SK-N-SH (cell line): ENCODE measurements at regions not wholly inside any gene's neighbourhood (a gene's known extent, or its start where the extent isn't known, plus 50 kb on each side); places are given as distances from the start of the nearest gene placed in this dataset.

Experiments used
- CTCF ChIA-PET: fragments of 300-600, 350-600 bp; formaldehyde crosslinking; extraction: SDS; loops from one replicate; lab custom pipeline; 2021; lab: Yijun Ruan, JAX
- POLR2A ChIA-PET: fragments of 350-600 bp; sonication (Branson Sonifier 250); formaldehyde crosslinking; extraction: SDS; loops from one replicate; lab custom pipeline; 2020; ENCODE audit warnings: antibody characterized with exemption, inconsistent platforms; lab: Yijun Ruan, JAX
- DNase-seq: peaks from one replicate; pipeline ENCODE4 v3.0.0; 2012
- H2AFZ ChIP-seq: fragments of 200-600 bp; sonication (generic); 2 replicates; pipeline ENCODE4 v1.8.1; 2016; ENCODE audit warnings: antibody characterized with exemption, mild to moderate bottlenecking, low read depth
- H3F3A ChIP-seq: fragments of 200-600 bp; sonication (generic); replicated peaks from 2 replicates; pipeline ENCODE3; 2016; ENCODE audit warnings: antibody characterized with exemption, mild to moderate bottlenecking; ENCODE audit not compliant: insufficient read depth
- H3K27ac ChIP-seq, 2 experiments: fragments of 200-500 bp in 1 of 2; fragments of 200-600 bp in 1 of 2; sonication (Bioruptor generic) in 1 of 2; sonication (generic), shearing (Covaris generic) in 1 of 2; 2 replicates each; pipeline versions ENCODE4 v1.5.1 to v1.6.1; 2014 to 2016; ENCODE audit warnings: low read depth in 2 of 2, inconsistent platforms in 1 of 2, low read length in 1 of 2, mild to moderate bottlenecking in 1 of 2, mixed read lengths in 1 of 2
- H3K27me3 ChIP-seq: fragments of 200-600 bp; sonication (generic), shearing (Covaris generic); 2 replicates; pipeline ENCODE4 v1.6.1; 2016; ENCODE audit warnings: mixed run types; ENCODE audit not compliant: insufficient read depth
- H3K36me3 ChIP-seq, 2 experiments: fragments of 200-500 bp in 1 of 2; fragments of 200-600 bp in 1 of 2; sonication (Bioruptor generic) in 1 of 2; sonication (generic) in 1 of 2; replicated peaks in 1 of 2; 2 replicates each; pipeline versions ENCODE3 to v1.5.1; 2014 to 2016; ENCODE audit warnings: low read length in 1 of 2, mild to moderate bottlenecking in 1 of 2; ENCODE audit not compliant: insufficient read depth in 2 of 2, control insufficient read depth in 1 of 2
- H3K4me1 ChIP-seq, 2 experiments: fragments of 200-500 bp in 1 of 2; fragments of 200-600 bp in 1 of 2; sonication (Bioruptor generic) in 1 of 2; sonication (generic), shearing (Covaris generic) in 1 of 2; 2 replicates each; pipeline versions ENCODE4 v1.5.1 to v1.6.1; 2014 to 2016; ENCODE audit warnings: low read depth in 1 of 2, low read length in 1 of 2, mixed run types in 1 of 2; ENCODE audit not compliant: insufficient read depth in 2 of 2, control insufficient read depth in 1 of 2
- H3K4me2 ChIP-seq: fragments of 200-600 bp; sonication (generic), shearing (Covaris generic); 2 replicates; pipeline ENCODE4 v1.6.1; 2017; ENCODE audit warnings: mixed run types
- H3K4me3 ChIP-seq, 2 experiments: fragments of 200-500 bp in 1 of 2; fragments of 200-600 bp in 1 of 2; sonication (Bioruptor generic) in 1 of 2; sonication (generic), shearing (Covaris generic) in 1 of 2; 2 replicates each; pipeline versions ENCODE4 v1.5.1 to v1.8.1; 2014 to 2016; ENCODE audit warnings: low read depth in 2 of 2, inconsistent platforms in 1 of 2, low read length in 1 of 2, mild to moderate bottlenecking in 1 of 2, mixed read lengths in 1 of 2, moderate library complexity in 1 of 2
- H3K79me2 ChIP-seq: fragments of 200-600 bp; sonication (generic); 2 replicates; pipeline ENCODE4 v1.8.1; 2017; ENCODE audit warnings: mild to moderate bottlenecking; ENCODE audit not compliant: insufficient read depth
- H3K9ac ChIP-seq: fragments of 200-600 bp; sonication (generic); 2 replicates; pipeline ENCODE4 v1.6.1; 2017; ENCODE audit warnings: mixed run types
- H3K9me2 ChIP-seq: fragments of 200-600 bp; sonication (generic); 2 replicates; pipeline ENCODE4 v1.6.1; 2017; ENCODE audit warnings: mixed run types
- H3K9me3 ChIP-seq: fragments of 200-600 bp; sonication (generic); 2 replicates; pipeline ENCODE4 v1.6.1; 2017; ENCODE audit warnings: mixed run types, mild to moderate bottlenecking, moderate library complexity
- H4K20me1 ChIP-seq: fragments of 200-600 bp; sonication (generic); 2 replicates; pipeline ENCODE4 v1.6.1; 2017; ENCODE audit warnings: mild to moderate bottlenecking, mixed run types; ENCODE audit not compliant: insufficient read depth
- CHD2 ChIP-seq: fragments of 150-350 bp; IDR thresholded peaks from 2 replicates; pipeline ENCODE4 v1.6.1; 2018; ENCODE audit warnings: low read length; ENCODE audit not compliant: partially characterized antibody
- CTCF ChIP-seq: fragments of 200-600 bp; sonication (generic); IDR thresholded peaks from 2 replicates; pipeline ENCODE4 v1.6.1; 2017; ENCODE audit warnings: antibody characterized with exemption, mild to moderate bottlenecking, moderate library complexity
- EZH2phosphoT487 ChIP-seq: fragments of 200-600 bp; sonication (generic); IDR thresholded peaks from 2 replicates; pipeline ENCODE4 v1.6.1; 2017; ENCODE audit warnings: low read depth, mixed run types, mild to moderate bottlenecking, antibody characterized with exemption, moderate library complexity, borderline replicate concordance
- FOXJ3 ChIP-seq: sonication (generic); formaldehyde crosslinking; IDR thresholded peaks from 2 replicates; pipeline ENCODE4 v1.5.1; 2020; ENCODE audit warnings: mild to moderate bottlenecking, missing genetic modification reagents
- GABPA ChIP-seq: IDR thresholded peaks from 2 replicates; pipeline ENCODE4 v1.4.0; 2012; ENCODE audit warnings: low read depth, mild to moderate bottlenecking
- JUND ChIP-seq: IDR thresholded peaks from 2 replicates; pipeline ENCODE4 v1.4.0; 2012
- MEF2A ChIP-seq: IDR thresholded peaks from 2 replicates; pipeline ENCODE4 v1.4.0; 2012; ENCODE audit warnings: low read depth, borderline replicate concordance
- POLR2AphosphoS5 ChIP-seq: IDR thresholded peaks from 2 replicates; pipeline ENCODE4 v1.6.1; 2012; ENCODE audit warnings: low read depth, low read length
- RCOR1 ChIP-seq: fragments of 150-350 bp; IDR thresholded peaks from 2 replicates; pipeline ENCODE4 v1.6.1; 2017; ENCODE audit warnings: antibody characterized with exemption, low read length
- RFX5 ChIP-seq: IDR thresholded peaks from 2 replicates; pipeline ENCODE4 v1.6.1; 2012; ENCODE audit warnings: mild to moderate bottlenecking, improper control_type of control experiment, low read length
- SMC3 ChIP-seq: IDR thresholded peaks from 2 replicates; pipeline ENCODE4 v1.6.1; 2012; ENCODE audit warnings: low read depth, low read length, improper control_type of control experiment
- TAF1 ChIP-seq: IDR thresholded peaks from 2 replicates; pipeline ENCODE4 v1.6.1; 2012; ENCODE audit warnings: low read depth, mild to moderate bottlenecking, low read length, moderate library complexity, borderline replicate concordance
- TCF12 ChIP-seq: IDR thresholded peaks from 2 replicates; pipeline ENCODE4 v1.4.0; 2012
- TEAD4 ChIP-seq: IDR thresholded peaks from 2 replicates; pipeline ENCODE4 v1.4.0; 2012; ENCODE audit warnings: mild to moderate bottlenecking, borderline replicate concordance; ENCODE audit not compliant: insufficient read depth
- YY1 ChIP-seq: IDR thresholded peaks from 2 replicates; pipeline ENCODE4 v1.4.0; 2012; ENCODE audit warnings: low read depth, mild to moderate bottlenecking
- WGBS: methylation state at CpG from one replicate; pipeline ENCODE4 v1.1.6; 2017; ENCODE audit warnings: low lambda C conversion rate; 5-methylcytosine and 5-hydroxymethylcytosine counted together
- TF ChIP-seq, protein P1 (sequence below): IDR thresholded peaks from 2 replicates; pipeline ENCODE4 v1.4.0; 2012; ENCODE audit warnings: low read depth, borderline replicate concordance
- TF ChIP-seq, protein P2 (sequence below): IDR thresholded peaks from 2 replicates; pipeline ENCODE4 v1.4.0; 2012; ENCODE audit warnings: low read depth
- TF ChIP-seq, protein P3 (sequence below): fragments of 150-350 bp; IDR thresholded peaks from 2 replicates; pipeline ENCODE4 v1.6.1; 2016; ENCODE audit warnings: mild to moderate bottlenecking, low read depth, low read length
- TF ChIP-seq, protein P4 (sequence below): IDR thresholded peaks from 2 replicates; pipeline ENCODE4; 2012
- TF ChIP-seq, protein P5 (sequence below): IDR thresholded peaks from 2 replicates; pipeline ENCODE4 v1.6.1; 2012; ENCODE audit warnings: mild to moderate bottlenecking, low read depth, low read length, moderate library complexity

DNA sequence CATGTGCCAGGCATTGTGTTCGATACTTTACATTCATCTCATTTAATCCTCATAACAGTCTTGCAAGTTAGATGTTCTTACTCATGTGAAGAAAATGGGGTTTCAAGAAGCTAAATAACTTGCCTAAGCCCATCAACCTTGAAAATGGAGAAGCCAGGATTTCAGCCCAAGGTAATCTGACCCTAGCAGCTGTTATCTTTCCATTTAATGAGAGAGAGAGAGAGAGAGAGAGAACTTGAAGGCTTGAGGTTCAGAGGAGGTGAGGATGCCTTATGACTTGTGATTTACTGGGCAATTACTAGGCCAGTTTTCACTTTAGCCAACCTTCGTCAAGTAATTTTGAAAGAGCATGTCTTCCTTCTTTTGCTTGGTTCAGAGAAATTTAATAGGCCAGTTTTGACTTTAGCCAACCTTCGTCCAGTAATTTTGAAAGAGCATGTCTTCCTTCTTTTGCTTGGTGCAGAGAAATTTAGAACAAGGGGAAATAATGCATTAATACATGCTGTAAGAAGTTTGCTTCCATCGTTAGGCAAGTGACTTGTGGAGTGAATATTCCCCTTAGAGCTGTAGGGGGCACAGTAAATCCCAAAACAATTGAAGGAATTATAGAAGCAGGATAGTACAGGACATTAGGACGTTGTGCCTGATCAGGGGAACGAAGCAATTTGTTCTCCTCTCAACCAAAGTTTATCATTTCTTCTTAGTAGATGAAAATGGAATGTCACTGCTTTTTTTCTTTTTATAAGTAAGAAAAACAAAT is 143.0 kb upstream of the BMPER start:
- 81% methylated on average over 6 of the region's 6 CpGs for WGBS
- no peak overlapping the region for H2AFZ ChIP-seq
- H3K4me3 ChIP-seq: no peak overlapping the region
- no peaks in the 10 kb centered on the region for H3K36me3 ChIP-seq
- TF ChIP-seq CHD2 (no peak), JUND (no peak), TEAD4 (no peak), YY1 (no peak), GABPA (no peak), CTCF (no peak), SMC3 (no peak), RCOR1 (no peak), POLR2AphosphoS5 (no peak), EZH2phosphoT487 (no peak), MEF2A (no peak), RFX5 (no peak), TCF12 (no peak), TAF1 (no peak), FOXJ3 (CRISPR knock-in tag) (no peak)
- TF ChIP-seq, protein P1, sequence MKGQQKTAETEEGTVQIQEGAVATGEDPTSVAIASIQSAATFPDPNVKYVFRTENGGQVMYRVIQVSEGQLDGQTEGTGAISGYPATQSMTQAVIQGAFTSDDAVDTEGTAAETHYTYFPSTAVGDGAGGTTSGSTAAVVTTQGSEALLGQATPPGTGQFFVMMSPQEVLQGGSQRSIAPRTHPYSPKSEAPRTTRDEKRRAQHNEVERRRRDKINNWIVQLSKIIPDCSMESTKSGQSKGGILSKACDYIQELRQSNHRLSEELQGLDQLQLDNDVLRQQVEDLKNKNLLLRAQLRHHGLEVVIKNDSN: no peak
- TF ChIP-seq, protein P2, sequence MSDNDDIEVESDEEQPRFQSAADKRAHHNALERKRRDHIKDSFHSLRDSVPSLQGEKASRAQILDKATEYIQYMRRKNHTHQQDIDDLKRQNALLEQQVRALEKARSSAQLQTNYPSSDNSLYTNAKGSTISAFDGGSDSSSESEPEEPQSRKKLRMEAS: no peak
- TF ChIP-seq, protein P3, sequence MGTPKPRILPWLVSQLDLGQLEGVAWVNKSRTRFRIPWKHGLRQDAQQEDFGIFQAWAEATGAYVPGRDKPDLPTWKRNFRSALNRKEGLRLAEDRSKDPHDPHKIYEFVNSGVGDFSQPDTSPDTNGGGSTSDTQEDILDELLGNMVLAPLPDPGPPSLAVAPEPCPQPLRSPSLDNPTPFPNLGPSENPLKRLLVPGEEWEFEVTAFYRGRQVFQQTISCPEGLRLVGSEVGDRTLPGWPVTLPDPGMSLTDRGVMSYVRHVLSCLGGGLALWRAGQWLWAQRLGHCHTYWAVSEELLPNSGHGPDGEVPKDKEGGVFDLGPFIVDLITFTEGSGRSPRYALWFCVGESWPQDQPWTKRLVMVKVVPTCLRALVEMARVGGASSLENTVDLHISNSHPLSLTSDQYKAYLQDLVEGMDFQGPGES: no peak
- TF ChIP-seq, protein P4, sequence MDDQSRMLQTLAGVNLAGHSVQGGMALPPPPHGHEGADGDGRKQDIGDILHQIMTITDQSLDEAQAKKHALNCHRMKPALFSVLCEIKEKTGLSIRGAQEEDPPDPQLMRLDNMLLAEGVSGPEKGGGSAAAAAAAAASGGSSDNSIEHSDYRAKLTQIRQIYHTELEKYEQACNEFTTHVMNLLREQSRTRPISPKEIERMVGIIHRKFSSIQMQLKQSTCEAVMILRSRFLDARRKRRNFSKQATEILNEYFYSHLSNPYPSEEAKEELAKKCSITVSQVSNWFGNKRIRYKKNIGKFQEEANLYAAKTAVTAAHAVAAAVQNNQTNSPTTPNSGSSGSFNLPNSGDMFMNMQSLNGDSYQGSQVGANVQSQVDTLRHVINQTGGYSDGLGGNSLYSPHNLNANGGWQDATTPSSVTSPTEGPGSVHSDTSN: no peak
- TF ChIP-seq, protein P5, sequence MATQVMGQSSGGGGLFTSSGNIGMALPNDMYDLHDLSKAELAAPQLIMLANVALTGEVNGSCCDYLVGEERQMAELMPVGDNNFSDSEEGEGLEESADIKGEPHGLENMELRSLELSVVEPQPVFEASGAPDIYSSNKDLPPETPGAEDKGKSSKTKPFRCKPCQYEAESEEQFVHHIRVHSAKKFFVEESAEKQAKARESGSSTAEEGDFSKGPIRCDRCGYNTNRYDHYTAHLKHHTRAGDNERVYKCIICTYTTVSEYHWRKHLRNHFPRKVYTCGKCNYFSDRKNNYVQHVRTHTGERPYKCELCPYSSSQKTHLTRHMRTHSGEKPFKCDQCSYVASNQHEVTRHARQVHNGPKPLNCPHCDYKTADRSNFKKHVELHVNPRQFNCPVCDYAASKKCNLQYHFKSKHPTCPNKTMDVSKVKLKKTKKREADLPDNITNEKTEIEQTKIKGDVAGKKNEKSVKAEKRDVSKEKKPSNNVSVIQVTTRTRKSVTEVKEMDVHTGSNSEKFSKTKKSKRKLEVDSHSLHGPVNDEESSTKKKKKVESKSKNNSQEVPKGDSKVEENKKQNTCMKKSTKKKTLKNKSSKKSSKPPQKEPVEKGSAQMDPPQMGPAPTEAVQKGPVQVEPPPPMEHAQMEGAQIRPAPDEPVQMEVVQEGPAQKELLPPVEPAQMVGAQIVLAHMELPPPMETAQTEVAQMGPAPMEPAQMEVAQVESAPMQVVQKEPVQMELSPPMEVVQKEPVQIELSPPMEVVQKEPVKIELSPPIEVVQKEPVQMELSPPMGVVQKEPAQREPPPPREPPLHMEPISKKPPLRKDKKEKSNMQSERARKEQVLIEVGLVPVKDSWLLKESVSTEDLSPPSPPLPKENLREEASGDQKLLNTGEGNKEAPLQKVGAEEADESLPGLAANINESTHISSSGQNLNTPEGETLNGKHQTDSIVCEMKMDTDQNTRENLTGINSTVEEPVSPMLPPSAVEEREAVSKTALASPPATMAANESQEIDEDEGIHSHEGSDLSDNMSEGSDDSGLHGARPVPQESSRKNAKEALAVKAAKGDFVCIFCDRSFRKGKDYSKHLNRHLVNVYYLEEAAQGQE: no peak
- TF ChIP-seq, all 33 proteins: peak for 0
- no peaks in the 10 kb centered on the region for H3K79me2 ChIP-seq
- no peak overlapping the region for H3K27ac ChIP-seq
- H3F3A ChIP-seq: no peaks in the 10 kb centered on the region
- H3K9me3 ChIP-seq: no peaks in the 10 kb centered on the region
- ChIA-PET CTCF (interaction anchor here (1.0 to 7.8 kb wide), 4 partner anchors 132 to 519 kb away, joined by 3 to 71 read pairs (median 5); no protein-coding TSS in a partner anchor), POLR2A (no interaction called here)
- H4K20me1 ChIP-seq: no peaks in the 10 kb centered on the region
- peaks cover 0 to 14% of the 10 kb centered on the region in 2 experiments; a peak in 1 of 4 replicates for H3K4me1 ChIP-seq
- H3K9ac ChIP-seq: no peak overlapping the region
- no peaks in the 10 kb centered on the region for H3K9me2 ChIP-seq
- no peaks in the 10 kb centered on the region for H3K27me3 ChIP-seq
- DNase-seq: no peak
- no peak overlapping the region for H3K4me2 ChIP-seq
